HK-2 (cell line): ENCODE measurements at regions not wholly inside any gene's neighbourhood (a gene's known extent, or its start where the extent isn't known, plus 50 kb on each side); places are given as distances from the start of the nearest gene placed in this dataset.

Experiments used
- DNase-seq: peaks from one replicate; pipeline ENCODE4 v3.0.0-alpha.2; 2018; ENCODE audit not compliant: unreplicated experiment

DNA sequence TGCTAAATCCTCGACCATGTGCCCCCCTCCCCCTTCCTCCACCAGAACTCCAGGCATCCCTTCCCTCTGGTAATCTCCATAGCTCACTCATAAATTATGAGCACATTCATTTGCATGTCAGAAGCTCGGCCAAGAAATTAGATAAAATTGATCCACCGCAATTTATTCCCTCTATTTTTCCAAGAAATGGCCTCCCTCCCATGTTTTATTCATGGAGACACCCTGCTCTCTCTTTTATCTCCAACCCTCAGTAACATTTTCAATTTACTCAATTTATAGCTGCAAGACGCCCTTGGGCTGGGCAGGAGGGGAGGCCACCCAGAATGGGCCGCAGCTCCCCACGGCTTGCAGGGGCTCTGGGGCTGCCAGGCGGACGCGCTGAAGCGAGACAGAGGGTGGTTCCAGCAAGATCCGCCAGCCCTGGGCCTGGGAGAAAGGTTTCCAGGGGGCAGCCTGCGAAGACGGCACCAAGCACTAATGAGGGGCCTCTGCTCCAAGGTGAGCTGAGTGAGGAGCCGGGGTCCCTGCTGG is 54.7 kb upstream of the ZNF423 start:
- no peak for DNase-seq

DNA sequence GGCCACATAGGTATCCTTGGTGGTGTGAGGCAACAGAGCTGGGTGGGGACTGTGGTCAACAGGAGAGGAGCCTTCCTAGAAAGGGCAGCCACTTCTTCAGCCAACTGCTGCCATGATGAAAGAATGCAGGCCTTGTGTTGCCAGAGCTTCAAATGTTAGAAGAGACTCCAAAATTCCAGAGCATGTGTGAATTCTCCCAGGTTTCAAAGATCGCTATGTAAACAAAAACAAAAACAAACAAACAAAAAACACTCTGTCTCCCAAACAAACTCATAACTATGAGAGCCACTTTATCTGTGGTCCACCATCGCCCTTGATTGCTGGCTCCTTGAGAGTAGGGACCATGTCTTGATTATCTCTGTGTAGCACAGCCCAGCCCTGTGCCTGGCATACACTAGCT is 55.5 kb upstream of the ZNF423 start:
- no peak for DNase-seq

DNA sequence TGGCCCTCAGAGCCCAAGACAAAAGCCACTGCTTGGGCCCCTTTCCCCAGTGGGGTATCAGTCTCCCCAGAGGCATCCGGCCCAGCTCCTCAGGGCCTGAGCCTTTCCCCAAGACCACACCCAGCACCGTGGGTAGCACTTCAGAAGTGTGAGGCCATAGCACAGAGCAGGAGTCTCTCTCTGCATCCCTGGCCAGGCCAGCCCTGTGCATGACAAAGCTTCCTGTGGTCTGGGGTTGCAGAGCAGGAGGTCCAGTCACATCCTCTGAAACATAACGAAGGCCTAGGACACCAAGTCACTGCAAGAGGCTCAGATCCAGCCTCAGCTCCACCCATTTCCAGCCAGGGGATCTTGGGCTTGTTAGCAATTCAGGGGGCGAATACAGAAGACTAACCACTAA is 56.8 kb upstream of the ZNF423 start:
- DNase-seq = no peak

DNA sequence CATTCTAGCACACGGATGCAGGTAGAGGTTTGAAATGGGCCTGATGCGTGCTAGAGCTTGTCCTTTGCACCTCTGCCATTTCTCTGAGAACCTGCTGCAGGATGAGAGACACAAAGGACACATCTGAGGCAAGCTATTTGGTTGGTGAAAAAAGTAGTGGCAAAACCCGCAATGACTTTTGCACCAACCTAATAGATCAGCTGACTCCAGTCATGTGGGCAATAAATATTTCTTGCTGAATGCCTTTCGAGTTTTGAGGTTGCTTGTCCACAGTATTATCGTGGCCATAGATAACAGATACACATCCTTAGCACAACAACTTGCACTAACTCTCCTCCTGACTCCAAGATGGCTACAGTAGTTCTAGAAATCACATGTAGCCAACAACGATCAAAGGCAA is 57.8 kb upstream of the ZNF423 start:
- no peak for DNase-seq

DNA sequence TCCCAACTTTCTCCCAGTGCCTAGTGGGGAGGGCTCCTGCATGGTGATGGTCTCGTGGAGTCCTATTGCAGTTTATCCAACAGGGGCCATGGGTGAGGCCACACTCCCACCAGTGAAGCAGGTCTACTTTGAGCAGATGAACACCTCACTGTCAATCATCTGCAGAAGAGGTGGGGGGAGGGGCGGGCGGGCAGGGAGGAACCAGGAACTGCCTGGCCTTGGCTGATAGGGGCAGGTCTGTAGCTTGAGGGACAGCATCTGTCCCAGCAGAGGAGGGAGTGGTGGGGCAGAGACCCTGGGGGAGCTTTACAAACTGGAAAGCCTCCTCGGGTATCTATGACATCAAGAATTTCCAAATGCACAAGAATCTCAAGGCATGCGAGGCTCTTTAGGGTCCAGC is 58.7 kb upstream of the ZNF423 start:
- DNase-seq = no peak

DNA sequence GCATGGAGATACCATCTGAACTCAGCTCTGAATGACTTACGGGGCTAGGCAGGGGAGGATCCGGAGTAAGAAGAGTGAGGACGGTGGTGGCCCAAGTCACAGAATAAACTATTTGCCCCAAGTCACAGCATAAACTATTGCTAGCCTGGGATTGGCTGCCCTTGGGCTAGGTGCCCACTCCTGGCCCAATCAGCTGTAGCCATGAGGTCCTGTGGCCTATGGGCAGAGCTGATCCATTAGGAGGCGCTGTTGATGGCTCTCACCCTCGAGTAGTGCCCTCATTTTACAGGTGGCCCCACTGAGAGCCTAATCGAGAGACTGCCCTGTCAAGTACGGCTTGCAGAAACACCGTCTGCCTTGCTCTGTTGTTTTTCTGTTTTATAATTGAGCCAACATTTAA is 62.3 kb upstream of the ZNF423 start:
- DNase-seq = no peak

DNA sequence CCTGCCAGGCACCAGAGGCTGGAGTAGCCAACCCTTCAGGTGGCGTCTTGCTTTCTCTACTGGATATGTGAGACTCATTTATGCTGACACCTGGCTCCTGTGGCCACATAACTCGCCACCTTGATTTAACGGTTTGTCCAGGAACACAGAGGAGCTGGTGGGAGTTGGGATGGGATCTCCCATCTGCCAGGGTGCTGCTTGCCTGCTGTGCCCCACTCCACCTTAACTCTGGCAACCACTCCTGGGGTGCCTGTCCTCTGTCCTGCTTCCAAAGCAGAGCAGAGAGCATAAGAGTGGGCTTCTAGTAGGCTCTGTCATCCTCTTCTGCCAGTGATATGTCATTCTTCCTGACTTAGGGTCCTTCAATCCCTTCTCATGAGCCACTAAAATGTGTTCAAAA is 63.4 kb upstream of the ZNF423 start:
- no peak for DNase-seq

DNA sequence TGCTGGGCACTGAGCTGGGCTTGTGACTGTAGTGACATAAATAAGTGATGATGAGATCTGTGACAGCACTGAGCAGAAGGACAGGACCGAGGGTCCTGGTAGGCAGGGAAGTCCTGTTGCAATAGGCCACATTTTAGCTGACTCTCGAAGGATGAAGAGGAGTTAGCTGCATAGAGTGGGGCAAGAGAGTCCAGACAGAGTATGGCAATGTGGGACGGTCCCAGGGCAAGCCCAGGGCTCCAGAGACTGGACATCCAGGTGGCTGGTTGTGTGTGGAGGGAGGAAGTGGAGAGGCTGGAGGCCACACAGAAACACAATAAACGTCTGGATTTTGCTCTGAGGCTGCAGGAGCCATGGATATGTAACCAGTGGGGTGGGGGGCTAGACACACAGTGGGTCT is 64.5 kb upstream of the ZNF423 start:
- no peak for DNase-seq

DNA sequence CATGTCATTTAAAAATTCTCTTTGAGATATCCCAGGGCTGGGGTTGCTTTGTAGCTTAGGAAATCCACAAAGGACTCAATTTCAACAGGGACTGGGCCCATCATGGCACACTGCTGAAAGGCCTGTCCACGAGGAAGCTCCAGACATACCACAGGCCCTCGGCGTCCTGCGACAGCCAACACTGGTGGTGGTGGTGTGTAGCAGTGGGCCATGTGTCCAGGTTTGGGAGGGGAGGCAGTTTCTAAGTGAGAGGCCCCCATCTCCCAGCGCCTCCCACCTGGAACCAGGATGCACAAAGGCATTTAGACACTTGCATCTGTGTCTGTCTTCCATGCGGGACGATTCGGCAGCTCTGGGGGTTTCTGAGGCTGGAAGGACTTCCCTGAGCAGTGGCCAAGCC is 65.2 kb upstream of the ZNF423 start:
- DNase-seq = no peak

DNA sequence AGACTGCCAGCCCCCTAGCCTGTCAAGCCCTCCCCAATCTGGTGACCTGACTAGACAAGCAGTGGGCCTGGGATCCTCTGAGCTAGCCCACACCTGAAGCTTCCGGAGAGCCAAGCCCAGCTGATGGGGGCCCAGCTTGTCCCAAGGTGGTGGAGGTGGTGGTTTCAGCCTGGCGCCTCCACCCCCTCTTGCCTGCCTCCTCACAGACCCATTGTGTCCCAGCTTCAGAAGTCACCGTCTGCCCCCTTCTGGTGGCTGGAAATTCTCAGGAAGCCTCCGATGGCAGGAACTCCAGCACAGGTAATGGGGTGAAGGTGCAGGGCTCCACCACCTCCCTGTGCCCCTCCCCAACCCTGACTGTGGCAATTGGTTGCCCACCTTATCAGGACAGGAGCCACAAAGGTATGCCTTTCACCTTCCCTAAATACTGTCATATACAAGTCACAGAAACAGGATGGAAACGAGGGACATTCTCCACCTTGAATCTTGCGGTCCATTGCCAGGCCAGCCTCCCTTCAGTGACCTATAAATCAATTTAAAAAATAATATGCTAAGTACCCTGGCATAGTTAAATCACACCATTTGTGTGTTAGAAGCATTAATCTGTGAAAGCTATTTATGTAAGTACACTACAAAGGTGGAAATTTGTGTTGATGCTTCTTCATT is 66.0 kb upstream of the ZNF423 start:
- DNase-seq = peak; percentile 48

DNA sequence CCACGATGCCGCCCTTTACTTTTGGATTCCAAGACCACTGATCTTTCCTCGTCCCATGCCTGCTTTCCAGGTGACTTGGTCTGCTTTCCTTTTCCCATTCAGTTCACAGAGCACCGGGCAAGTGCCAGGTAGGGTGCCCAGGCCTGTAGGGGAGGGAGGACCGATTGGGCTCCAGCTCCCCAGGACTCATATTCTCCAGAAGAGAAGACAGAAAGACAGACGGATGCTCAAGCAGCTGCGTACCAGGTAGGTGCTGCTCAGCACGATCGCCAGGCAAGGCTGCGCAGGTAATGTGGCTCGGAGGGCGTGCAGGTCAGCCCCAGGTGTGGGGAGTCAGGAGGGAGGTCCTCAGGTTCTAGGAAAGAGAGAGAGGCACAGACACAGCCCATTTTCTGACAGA is 67.5 kb upstream of the ZNF423 start:
- no peak for DNase-seq

DNA sequence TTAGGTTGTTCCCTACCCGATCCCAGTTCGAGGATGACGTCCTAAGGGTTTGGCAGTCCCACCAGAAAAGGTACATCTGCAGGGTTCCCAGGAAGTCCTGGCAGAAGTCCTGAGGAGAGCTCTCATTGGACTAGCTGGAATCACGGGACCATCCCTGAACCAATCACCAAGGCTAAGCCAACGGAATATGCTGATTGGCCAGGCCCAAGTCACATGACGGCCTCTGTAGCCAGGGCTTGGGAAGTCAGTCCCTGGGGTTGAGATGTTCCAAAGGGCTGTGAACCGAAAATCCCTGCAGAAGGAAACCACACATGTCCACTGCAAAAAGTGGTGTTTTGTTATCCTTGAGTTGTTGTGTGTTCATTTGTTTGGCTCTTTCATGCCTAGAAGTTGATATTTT is 68.2 kb upstream of the ZNF423 start:
- DNase-seq = no peak

DNA sequence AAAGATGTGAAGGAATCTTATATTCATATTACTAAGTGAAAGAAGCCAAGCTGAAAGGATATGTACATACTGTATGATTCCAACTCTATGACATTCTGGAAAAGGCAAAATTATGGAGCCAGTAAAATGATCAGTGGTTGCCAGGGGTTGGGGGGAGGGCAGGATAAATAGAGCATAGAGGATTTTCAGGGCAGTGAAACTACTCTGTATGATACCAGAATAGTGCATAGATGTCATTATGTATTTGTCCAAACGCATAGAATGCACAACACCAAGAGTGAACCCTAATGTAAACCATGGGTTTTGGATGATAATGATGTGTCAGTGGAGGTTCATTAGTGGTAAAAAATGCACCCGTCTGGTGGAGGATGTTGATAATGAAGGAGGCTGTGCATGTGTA is 71.0 kb upstream of the ZNF423 start:
- DNase-seq = no peak

DNA sequence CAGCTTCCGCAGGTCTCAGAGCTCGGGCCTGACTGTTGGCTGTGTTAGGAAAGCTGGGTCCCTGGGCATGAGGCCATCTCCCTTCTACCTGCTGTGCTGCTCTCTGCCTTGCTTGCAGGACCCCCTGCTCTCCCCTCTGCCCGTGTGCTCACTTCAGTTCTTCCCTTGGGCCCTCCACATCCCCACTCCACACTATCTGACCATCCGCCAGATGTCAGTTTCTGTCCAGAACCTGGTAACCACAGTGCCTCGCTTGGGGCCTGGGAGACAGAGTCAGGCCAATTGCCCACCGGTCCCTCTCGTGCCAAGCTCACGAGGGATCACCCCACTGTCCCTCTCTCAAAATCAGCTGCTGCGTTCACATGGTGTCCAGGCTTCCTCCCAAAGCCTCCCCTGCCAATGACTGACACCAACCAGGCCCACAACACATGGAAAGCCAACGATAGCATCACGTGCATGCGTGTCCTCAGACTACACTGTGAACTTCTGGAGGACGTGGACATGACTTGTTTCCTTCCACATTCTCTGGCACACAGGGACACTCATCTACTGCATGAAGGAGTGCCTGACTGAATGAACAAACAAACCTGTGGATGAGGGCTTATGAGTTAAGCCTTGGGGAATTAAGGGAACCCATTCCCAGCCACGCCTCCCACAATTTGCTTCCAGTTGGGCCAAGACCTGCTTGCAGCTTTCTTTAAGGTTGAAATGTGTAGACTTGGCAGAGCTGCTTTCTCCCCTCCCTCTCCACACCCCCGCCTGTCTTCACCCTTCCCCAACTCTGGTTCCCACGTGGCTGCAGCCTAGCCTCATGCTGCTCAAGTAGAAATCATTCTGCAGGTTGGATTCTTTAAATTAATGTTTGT is 72.5 kb upstream of the ZNF423 start:
- no peak for DNase-seq

DNA sequence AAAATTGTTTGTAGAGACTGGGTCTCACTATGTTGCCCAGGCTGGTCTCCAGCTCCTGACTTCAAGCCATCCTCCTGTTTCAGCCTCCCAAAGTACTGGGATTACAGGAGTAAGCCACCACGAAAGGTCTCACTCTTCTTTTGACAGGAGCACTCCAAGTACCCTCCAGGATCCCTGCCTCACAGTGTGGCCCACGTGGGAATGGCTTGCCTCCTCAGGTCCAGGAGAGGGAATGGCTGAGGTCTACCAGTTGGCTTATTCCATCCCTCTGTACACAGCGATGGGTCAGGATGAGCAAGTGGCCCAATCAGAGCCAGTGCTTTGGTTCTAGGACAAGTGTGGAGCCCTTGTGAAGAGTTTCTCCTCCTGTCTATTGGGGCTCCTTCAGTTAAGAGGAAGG is 73.7 kb upstream of the ZNF423 start:
- DNase-seq = no peak

DNA sequence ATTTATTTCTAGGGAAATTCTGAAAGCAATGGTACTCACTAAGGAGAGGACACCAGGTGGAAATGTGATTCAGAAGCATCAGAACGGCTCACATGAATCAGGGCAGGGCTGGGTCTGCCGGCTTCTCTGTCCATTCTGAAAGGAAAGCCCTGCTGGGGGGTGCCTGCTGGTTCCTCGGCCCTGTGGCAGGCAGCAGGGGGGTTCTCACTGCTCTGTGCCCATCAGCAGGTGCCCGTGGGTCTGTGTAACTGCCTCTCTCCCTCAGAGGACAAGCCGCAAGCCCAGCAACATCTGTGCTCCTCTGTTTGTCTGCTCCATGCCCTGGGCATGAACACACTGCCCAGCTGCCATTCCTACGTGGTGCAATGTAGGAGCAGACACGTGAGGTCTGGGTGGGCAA is 74.9 kb upstream of the ZNF423 start:
- DNase-seq = no peak

DNA sequence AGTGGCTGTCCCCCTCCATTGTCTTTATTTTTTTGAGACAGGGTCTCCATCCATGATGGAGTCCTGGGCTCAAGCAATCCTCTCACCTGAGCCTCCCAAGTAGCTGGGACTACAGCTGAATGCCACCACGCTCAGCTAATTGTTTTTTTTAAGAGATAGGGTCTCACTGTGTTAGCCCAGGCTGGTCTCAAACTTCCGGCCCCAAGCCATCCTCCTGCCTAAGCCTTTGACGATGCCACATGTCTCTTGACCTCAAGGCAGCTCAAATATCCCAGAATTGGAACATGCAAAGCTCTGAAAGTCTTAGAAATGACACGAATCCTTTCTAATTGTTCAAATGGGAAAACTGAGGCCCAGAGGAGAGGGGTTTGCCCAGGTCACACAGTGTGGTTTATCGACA is 75.4 kb upstream of the ZNF423 start:
- no peak for DNase-seq

DNA sequence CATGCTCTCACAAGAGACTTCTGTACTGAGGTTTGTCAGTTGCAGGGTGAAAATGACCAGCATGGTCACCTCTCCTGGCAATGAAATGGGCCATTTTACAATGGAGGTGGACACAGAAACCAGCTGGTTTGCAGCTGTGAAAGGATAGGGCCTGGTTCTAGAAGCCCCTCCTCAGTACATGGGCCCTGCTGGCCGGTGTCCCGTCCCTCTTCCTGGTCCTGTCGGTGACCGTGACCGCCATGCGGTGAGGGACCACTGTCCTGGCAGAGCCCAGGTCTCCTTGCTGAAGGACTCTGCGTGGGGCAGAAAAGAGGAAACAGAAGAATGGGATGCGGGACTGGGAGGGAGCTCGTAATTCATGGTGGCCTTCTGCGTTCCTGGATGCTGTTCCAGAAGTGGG is 76.0 kb upstream of the ZNF423 start:
- DNase-seq = no peak

DNA sequence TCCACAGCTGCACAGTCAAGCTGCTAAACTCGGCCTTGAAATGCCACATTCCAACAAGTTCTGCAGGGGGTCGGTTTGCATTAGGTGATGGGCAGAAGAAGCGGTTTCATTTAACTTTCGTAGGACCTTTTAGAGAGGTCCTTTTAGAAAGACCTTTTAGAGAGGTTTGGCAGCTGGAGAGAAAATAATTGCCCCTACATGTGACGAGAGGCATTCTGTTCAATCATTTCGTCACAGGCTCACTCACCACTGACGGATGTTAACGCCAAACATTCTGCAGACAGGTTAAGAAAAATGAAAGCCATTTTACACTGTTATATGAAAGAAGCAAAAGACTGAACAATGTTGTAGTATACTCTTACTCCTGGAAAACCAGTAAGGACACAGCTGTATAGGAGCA is 76.5 kb upstream of the ZNF423 start:
- no peak for DNase-seq

DNA sequence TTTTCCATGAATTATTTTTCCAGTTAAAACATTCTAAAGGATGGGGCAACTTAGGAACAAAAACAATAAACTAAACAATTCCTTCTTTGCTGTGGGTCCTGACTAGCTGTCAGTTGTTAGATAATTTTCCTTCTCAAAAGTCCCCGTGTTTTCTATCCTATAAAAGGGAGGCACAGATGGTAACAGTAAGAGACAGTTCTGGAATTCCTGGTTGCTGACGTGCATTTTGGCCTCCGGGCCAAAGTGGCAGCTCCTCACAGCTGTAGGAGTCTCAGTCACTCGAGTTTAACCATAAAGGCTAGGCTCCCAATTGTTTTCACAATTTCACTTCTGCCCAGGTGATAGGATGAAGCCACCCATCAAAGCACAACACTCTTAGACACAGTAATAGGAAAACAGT is 77.0 kb upstream of the ZNF423 start:
- DNase-seq = no peak

DNA sequence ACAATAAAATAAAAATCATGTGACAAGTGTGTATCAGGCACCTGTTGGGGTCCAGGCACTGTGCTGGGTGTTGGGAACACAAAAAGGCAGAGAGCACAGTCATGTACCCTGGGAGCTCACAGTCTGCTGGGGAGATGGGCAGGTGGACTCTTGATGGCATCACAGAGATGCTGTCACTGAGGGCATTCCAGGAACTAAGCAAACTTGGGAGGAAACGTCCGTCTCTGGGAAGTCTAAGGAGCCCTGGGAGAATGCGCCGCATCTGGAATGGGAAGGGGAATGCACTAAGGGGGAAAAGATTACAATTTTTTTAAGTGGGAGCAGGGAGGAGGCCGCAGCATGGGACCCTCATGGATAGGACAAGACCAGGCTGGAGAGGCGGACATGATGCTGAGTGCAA is 80.9 kb upstream of the ZNF423 start:
- DNase-seq = no peak

DNA sequence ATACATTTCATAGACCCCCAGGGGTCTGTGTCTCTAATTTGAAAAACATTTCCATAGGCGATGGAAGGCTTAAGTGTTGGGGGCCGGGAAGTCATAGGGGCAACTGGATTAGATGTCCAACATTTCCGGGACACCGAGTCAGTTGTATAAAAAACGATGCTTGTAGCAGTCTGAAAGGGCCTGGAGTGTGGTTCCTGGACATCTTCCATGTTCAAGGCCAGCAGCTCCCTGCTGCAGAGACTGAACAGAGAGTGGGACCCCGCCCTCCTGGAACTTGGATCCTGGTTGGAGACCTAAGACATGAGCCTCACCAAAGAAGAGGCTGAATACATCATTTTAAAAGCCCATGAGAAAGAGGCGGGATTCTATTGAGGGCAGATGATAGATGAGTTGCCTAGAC is 82.0 kb upstream of the ZNF423 start:
- DNase-seq = no peak

DNA sequence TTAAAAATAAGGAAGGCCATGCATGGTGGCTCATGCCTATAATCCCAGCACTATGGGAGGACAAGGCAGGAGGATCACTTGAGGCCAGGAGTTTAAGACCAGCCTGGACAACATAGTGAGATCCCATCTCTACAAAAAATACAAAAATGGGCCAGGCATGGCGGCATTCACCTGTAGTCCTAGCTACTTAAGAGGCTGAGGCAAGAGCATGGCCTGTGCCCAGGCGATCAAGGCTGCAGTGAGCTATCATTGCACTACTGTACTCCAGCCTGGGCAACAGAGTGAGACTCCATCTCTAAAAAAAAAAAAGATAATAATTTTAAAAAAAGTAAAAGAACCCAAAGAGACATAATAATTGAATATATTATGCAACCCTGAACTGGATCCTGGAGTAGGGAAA is 83.6 kb upstream of the ZNF423 start:
- no peak for DNase-seq
